ENCODE measurements at regions not wholly inside any gene's neighbourhood (a gene's known extent, or its start where the extent isn't known, plus 50 kb on each side); places are given as distances from the start of the nearest gene placed in this dataset.

DNA sequence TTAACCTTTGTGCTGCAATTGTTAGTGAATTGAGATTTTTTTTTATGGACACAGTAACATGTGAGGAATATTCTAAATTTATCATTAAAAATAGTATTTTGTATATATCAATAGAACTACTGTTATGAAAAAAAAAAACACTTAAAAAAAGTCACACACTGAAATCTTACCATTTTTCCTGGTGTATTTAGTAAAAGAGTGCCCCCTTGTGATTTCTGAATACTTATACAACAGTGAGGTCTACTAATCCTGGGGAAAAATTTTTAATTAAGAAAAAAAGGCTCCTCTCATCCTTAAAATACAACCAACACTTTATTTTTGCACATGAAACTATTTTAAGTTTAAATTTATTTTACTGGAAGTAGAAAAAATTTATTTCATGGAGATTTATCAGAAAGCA is 56.4 kb upstream of the SPOCK3 start:
- no peak for ATAC-seq
- BruUV-seq (replicated peaks) = no TSS peak
- ChIA-PET POLR2A (no interaction called here), CTCF (interaction anchor here (0.6 kb wide), 1 partner anchor 56 kb away, joined by 8 read pairs; no protein-coding TSS in a partner anchor)
- DNase-seq (ENCODE audit: low read depth, low spot score) = no peak
- intact Hi-C loops (cut with micrococcal nuclease; ENCODE audit: unreplicated experiment) = loop anchor here (2.0 to 5.0 kb wide), 2 partner anchors 270 to 1123 kb away; no protein-coding TSS in a partner anchor
- Histone ChIP-seq H3K4me1 (ENCODE audit: control insufficient read depth, insufficient read depth, low read length) (no peaks in the 10 kb centered on the region), H3K27me3 (ENCODE audit: control insufficient read depth, insufficient read depth, low read length) (no peaks in the 10 kb centered on the region), H3K36me3 (ENCODE audit: control insufficient read depth, insufficient read depth, low read length) (no peaks in the 10 kb centered on the region), H3K4me3 (ENCODE audit: low read depth in 2 of 2, low read length in 2 of 2) (no peak overlapping the region), H3K9me3 (ENCODE audit: control insufficient read depth, insufficient read depth, low read depth, low read length) (no peaks in the 10 kb centered on the region), H3K27ac (ENCODE audit: low read length) (no peak overlapping the region)
- in situ Hi-C loops (cut with HindIII; ENCODE audit: low pct_unique_long_range_greater_than_20kb, low sequenced_read_pairs) = no loop called here
- TF ChIP-seq SIN3A (IDR thresholded peaks at IDR 0.05; ENCODE audit: borderline replicate concordance, insufficient read depth, low read depth, low read length) = no peak
- TF ChIP-seq, protein P1, sequence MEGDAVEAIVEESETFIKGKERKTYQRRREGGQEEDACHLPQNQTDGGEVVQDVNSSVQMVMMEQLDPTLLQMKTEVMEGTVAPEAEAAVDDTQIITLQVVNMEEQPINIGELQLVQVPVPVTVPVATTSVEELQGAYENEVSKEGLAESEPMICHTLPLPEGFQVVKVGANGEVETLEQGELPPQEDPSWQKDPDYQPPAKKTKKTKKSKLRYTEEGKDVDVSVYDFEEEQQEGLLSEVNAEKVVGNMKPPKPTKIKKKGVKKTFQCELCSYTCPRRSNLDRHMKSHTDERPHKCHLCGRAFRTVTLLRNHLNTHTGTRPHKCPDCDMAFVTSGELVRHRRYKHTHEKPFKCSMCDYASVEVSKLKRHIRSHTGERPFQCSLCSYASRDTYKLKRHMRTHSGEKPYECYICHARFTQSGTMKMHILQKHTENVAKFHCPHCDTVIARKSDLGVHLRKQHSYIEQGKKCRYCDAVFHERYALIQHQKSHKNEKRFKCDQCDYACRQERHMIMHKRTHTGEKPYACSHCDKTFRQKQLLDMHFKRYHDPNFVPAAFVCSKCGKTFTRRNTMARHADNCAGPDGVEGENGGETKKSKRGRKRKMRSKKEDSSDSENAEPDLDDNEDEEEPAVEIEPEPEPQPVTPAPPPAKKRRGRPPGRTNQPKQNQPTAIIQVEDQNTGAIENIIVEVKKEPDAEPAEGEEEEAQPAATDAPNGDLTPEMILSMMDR (IDR thresholded peaks at IDR 0.05) = peak; percentile 14; the same call in 1 of the 2 replicates

DNA sequence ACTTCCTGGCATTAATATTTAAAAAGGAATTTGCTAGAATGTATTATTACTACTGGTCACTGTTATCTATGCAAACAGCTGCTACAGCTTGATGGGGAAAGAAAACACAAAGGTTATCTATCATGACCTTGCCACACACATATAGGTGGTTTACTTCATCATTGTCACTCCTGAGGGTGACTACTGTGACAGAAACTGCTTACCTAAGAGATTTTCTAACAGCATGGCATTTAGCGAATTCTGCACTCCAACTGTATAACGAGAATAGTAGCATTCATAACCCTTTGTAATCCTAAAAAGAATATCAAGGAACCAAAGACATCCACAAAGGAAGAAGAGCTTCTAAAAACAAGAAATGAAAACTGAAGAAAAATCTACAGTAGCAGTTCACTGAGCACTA is 74.6 kb upstream of the SPOCK3 start:
- ChIA-PET POLR2A (no interaction called here), CTCF (no interaction called here)
- Histone ChIP-seq H3K4me1 (ENCODE audit: control insufficient read depth, insufficient read depth, low read length) (no peaks in the 10 kb centered on the region), H3K27ac (ENCODE audit: low read length) (no peak overlapping the region), H3K9me3 (ENCODE audit: control insufficient read depth, insufficient read depth, low read depth, low read length) (no peaks in the 10 kb centered on the region), H3K4me3 (ENCODE audit: low read depth in 2 of 2, low read length in 2 of 2) (no peak overlapping the region), H3K36me3 (ENCODE audit: control insufficient read depth, insufficient read depth, low read length) (no peaks in the 10 kb centered on the region), H3K27me3 (ENCODE audit: control insufficient read depth, insufficient read depth, low read length) (no peaks in the 10 kb centered on the region)
- TF ChIP-seq, protein P1 (IDR thresholded peaks at IDR 0.05) = no peak
- TF ChIP-seq TCF7L2 (IDR thresholded peaks at IDR 0.05; ENCODE audit: low read depth, low read length) (no peak), SIN3A (IDR thresholded peaks at IDR 0.05; ENCODE audit: borderline replicate concordance, insufficient read depth, low read depth, low read length) (no peak), POLR2AphosphoS5 (IDR thresholded peaks at IDR 0.05; ENCODE audit: low read depth, low read length) (no peak)
- TF ChIP-seq, protein P2, sequence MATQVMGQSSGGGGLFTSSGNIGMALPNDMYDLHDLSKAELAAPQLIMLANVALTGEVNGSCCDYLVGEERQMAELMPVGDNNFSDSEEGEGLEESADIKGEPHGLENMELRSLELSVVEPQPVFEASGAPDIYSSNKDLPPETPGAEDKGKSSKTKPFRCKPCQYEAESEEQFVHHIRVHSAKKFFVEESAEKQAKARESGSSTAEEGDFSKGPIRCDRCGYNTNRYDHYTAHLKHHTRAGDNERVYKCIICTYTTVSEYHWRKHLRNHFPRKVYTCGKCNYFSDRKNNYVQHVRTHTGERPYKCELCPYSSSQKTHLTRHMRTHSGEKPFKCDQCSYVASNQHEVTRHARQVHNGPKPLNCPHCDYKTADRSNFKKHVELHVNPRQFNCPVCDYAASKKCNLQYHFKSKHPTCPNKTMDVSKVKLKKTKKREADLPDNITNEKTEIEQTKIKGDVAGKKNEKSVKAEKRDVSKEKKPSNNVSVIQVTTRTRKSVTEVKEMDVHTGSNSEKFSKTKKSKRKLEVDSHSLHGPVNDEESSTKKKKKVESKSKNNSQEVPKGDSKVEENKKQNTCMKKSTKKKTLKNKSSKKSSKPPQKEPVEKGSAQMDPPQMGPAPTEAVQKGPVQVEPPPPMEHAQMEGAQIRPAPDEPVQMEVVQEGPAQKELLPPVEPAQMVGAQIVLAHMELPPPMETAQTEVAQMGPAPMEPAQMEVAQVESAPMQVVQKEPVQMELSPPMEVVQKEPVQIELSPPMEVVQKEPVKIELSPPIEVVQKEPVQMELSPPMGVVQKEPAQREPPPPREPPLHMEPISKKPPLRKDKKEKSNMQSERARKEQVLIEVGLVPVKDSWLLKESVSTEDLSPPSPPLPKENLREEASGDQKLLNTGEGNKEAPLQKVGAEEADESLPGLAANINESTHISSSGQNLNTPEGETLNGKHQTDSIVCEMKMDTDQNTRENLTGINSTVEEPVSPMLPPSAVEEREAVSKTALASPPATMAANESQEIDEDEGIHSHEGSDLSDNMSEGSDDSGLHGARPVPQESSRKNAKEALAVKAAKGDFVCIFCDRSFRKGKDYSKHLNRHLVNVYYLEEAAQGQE (IDR thresholded peaks at IDR 0.05; ENCODE audit: insufficient read depth in 1 of 2, low read depth in 2 of 2, low read length in 1 of 2) = no peak
- no peak for DNase-seq (ENCODE audit: low read depth, low spot score)
- in situ Hi-C loops (cut with HindIII; ENCODE audit: low pct_unique_long_range_greater_than_20kb, low sequenced_read_pairs) (no loop called here), intact Hi-C loops (cut with micrococcal nuclease; ENCODE audit: unreplicated experiment) (no loop called here)
- no peak for ATAC-seq
- BruUV-seq (replicated peaks) = no TSS peak

Measured in Panc1 (cell line).